A673 (cell line): ENCODE measurements at regions not wholly inside any gene's neighbourhood (a gene's known extent, or its start where the extent isn't known, plus 50 kb on each side); places are given as distances from the start of the nearest gene placed in this dataset.

Source experiments
- EZH2 ChIP-seq: fragments of 200-600 bp; sonication (generic); IDR thresholded peaks from 2 replicates; pipeline ENCODE4 v1.6.1; 2017; ENCODE audit warnings: borderline replicate concordance, low read depth, mild to moderate bottlenecking, mixed read lengths, antibody characterized with exemption, low read length; ENCODE audit not compliant: poor library complexity, severe bottlenecking
- TF ChIP-seq, protein P1 (sequence below): fragments of 300-800, 200-600 bp; sonication (generic); conservative IDR thresholded peaks from 2 replicates; pipeline ENCODE4 v1.5.1; 2017; ENCODE audit warnings: low read depth, mild to moderate bottlenecking, antibody characterized with exemption, low read length, moderate library complexity, mixed read lengths

DNA sequence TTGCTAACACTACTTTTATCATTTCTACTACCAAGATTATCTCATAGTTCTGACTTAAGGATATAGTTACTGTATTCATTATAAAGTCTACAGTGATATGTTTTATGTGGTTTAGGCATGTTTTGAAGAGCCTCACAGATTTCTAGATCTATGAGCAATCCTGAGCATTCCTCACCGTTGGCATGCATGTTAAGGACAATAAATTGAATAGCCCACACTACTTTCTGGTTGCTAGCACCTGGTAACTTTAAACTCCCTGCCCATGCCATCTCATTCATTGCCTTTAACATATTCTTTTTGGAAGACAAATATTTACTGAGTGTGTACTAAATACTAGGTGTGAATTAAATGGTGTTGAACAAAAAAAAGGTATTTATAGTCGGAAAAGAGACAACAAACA lies 868.1 kb upstream of the CDH9 start:
- TF ChIP-seq, protein P1, sequence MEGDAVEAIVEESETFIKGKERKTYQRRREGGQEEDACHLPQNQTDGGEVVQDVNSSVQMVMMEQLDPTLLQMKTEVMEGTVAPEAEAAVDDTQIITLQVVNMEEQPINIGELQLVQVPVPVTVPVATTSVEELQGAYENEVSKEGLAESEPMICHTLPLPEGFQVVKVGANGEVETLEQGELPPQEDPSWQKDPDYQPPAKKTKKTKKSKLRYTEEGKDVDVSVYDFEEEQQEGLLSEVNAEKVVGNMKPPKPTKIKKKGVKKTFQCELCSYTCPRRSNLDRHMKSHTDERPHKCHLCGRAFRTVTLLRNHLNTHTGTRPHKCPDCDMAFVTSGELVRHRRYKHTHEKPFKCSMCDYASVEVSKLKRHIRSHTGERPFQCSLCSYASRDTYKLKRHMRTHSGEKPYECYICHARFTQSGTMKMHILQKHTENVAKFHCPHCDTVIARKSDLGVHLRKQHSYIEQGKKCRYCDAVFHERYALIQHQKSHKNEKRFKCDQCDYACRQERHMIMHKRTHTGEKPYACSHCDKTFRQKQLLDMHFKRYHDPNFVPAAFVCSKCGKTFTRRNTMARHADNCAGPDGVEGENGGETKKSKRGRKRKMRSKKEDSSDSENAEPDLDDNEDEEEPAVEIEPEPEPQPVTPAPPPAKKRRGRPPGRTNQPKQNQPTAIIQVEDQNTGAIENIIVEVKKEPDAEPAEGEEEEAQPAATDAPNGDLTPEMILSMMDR: no peak
- no peak for TF ChIP-seq EZH2
